ENCODE measurements at regions not wholly inside any gene's neighbourhood (a gene's known extent, or its start where the extent isn't known, plus 50 kb on each side); places are given as distances from the start of the nearest gene placed in this dataset.
"Not testable (repeated sequence)": the region's sequence is repeated elsewhere in the genome, so short reads cannot be mapped to it uniquely, and the experiment has no call there.

GRCh38 chr11:81990659-81991443 is 742.8 kb downstream of the FAM181B start:
- DNase-seq (ENCODE audit: low read depth in 2 of 2, low spot score in 1 of 2) = no peak

DNA sequence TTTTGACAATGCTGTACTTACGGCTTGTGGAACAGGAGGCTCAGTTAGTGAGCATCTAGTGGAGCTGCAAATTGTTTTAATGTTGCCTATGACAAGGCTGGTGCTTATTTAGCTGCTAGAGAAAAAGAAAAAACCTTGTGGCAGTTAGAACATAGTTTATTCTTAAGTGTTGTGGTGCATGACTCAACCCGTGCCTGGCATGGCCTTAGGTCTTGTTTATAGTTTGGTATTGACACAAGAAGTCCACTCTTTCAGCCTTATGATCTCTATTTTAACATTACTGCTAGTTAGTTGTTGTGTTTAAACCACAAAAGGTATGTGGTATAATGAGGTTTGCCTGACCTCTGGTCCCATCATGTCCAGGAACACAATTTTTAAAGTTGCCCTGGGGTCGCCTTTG is 744.6 kb downstream of the FAM181B start:
- no peak for DNase-seq (ENCODE audit: low read depth in 2 of 2, low spot score in 1 of 2)

DNA sequence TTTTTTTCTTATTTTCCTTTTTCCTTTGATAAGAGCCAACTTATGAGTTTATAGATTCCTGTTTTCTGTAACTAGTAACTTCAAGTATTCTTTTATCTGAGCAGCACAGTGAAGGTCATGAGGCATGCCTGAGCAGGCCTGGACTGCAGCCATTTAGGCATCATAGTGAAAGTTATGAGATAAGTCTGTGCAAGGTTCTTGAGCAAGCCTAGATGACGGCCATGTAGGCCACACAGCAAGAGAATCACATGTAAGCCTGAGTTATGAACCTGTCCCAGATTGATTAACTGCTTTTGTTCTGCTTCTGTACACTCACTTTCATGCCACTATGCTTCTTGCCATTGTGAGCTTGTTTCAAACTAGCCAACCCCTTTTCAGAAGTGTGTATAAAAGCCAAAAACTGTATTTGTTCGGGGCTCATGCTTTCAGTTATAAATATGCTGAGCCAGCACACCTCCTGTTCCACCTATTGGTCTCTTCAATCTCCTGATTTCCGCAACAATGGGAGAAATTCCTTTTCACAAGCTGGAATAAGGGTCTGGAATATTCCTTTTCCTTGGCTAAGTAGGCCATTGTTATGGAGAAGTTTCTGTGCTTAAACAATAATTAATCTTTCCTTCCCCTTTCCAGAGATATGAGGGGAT is 745.7 kb downstream of the FAM181B start:
- no peak for DNase-seq (ENCODE audit: low read depth in 2 of 2, low spot score in 1 of 2)

- DNase-seq (ENCODE audit: low read depth in 2 of 2, low spot score in 1 of 2) = no peak
Measured at GRCh38 chr11:81986556-81987161, 747.0 kb downstream of the FAM181B start.

GRCh38 chr11:81979448-81979847 is 754.2 kb downstream of the FAM181B start:
- no peak for DNase-seq (ENCODE audit: low read depth in 2 of 2, low spot score in 1 of 2)

- DNase-seq (ENCODE audit: low read depth in 2 of 2, low spot score in 1 of 2) = no peak
Measured at GRCh38 chr11:81975261-81975900, 758.3 kb downstream of the FAM181B start.

DNA sequence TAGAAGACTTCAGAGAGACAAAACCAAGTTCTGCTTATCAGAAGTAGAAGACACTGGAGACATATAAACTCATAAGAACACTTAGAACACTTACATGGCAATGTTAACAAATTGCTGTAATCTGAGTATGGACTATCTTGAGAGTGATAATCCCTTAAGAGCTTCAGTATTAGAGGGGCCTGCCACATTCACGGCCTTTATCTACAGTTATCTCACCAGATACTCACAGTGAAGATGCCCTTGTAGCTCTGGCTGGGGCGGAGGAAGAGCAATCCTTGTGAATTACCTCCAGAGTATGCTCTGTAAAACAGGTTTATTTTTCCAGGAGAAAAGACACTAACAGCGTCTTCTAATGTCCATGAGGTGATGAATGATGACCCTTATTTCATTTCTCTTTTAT is 762.8 kb downstream of the FAM181B start:
- no peak for DNase-seq (ENCODE audit: low read depth in 2 of 2, low spot score in 1 of 2)

GRCh38 chr11:81967242-81967641 is 766.4 kb downstream of the FAM181B start:
- no peak for DNase-seq (ENCODE audit: low read depth in 2 of 2, low spot score in 1 of 2)

DNA sequence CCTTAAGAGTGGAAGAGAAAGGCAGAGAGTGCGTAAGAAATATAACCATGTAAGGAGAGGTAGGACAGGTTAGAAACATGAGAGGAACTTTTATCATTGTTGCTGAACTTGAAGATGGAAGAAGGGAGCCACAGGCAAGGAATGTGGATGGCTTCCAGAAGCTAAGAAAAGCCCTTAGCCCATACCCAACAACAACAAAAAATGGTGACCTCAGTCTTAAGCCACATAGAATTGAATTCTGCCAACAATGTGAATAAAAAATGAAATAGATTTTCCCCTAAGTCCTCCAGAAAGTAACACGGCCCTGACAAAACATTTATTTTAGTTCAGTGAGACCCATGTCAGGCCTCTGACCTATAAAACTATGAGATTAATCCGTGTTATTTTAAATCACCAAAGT is 767.3 kb downstream of the FAM181B start:
- DNase-seq (ENCODE audit: low read depth in 2 of 2, low spot score in 1 of 2) = no peak

DNA sequence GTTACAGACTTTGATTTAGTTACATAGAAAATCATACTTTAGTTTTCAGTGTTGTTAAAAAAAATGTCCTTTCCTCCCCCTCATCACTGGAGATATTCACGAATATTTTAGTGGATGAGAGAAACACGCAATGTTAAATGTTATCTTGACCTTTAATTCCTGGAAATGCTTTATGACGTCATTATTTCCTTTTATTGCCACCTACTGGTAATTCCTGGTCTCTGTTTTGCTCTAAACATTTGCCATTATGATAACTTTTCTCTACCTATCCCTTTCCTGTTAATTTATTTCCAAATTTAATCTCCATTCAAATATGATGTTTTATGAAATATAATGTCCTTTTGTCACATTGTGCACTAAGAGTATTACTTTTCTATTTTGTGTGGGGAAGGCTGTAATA is 770.6 kb downstream of the FAM181B start:
- DNase-seq (ENCODE audit: low read depth in 2 of 2, low spot score in 1 of 2) = no peak

GRCh38 chr11:81960443-81960842 is 773.2 kb downstream of the FAM181B start:
- no peak for DNase-seq (ENCODE audit: low read depth in 2 of 2, low spot score in 1 of 2)

GRCh38 chr11:81959341-81959740 is 774.3 kb downstream of the FAM181B start:
- no peak for DNase-seq (ENCODE audit: low read depth in 2 of 2, low spot score in 1 of 2)

- DNase-seq (ENCODE audit: low read depth in 2 of 2, low spot score in 1 of 2) = not testable (repeated sequence)
Measured at GRCh38 chr11:81954301-81954700, 779.4 kb downstream of the FAM181B start.

- DNase-seq (ENCODE audit: low read depth in 2 of 2, low spot score in 1 of 2) = no peak
Measured at GRCh38 chr11:81946831-81947230, 786.8 kb downstream of the FAM181B start.

- no peak for DNase-seq (ENCODE audit: low read depth in 2 of 2, low spot score in 1 of 2)
Measured at GRCh38 chr11:81942646-81943045, 791.0 kb downstream of the FAM181B start.

- DNase-seq (ENCODE audit: low read depth in 2 of 2, low spot score in 1 of 2) = no peak
Measured at GRCh38 chr11:81941998-81942397, 791.7 kb downstream of the FAM181B start.

DNA sequence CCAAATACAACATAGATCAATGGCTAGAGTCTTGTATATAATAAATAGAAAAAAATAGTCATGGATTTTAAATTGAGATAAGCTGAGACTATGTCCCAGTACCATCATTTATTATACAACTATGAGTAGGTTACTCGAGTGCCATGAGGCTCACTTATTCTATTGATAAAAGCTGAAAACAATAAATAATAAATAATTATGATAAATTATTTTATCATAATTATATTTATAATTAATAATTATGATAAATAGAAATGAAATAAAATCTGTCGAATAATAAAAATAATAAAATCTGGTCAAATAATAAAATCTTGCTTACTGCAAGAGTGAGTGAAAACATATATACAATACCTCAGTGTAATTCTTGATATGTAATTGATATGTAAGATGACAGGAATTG is 801.4 kb downstream of the FAM181B start:
- DNase-seq (ENCODE audit: low read depth in 2 of 2, low spot score in 1 of 2) = no peak

DNA sequence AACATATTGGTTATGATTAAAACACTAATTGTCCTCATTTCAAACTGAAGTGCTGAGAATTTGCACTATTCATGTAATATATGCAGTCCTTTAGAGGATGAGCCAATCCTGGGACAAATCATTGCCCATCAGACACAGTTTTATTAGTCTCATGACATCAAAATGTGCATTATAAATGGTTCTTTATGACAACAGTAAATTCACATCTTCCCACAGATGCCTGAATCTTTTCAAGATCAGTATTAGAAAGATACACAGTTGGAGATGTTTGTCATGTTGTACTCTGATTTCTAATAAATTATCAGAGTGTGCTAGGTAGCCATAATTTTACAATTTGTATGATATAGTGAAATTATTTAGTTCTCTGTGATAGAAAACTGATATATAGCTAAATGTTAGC is 813.5 kb downstream of the FAM181B start:
- DNase-seq (ENCODE audit: low read depth in 2 of 2, low spot score in 1 of 2) = no peak

DNA sequence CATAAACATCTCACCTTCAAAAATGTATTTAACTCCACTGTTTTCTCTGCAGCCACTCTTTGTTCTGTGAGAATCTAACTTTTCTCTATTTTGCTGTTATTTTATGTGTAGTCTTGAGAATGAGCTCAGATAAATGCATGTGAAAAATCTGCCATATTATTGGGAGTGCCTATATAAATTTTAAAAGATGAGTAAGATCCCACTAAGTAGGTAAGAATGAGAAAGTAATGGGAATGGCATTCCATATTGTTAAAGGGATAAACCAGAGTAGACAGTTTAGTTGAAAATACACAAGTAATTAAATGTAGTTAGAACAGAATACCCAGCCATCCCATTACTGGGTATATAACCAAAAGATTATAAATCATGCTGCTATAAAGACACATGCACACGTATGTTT is 817.2 kb downstream of the FAM181B start:
- DNase-seq (ENCODE audit: low read depth in 2 of 2, low spot score in 1 of 2) = no peak

- DNase-seq (ENCODE audit: low read depth in 2 of 2, low spot score in 1 of 2) = no peak
Measured at GRCh38 chr11:81915045-81915444, 818.6 kb downstream of the FAM181B start.

DNA sequence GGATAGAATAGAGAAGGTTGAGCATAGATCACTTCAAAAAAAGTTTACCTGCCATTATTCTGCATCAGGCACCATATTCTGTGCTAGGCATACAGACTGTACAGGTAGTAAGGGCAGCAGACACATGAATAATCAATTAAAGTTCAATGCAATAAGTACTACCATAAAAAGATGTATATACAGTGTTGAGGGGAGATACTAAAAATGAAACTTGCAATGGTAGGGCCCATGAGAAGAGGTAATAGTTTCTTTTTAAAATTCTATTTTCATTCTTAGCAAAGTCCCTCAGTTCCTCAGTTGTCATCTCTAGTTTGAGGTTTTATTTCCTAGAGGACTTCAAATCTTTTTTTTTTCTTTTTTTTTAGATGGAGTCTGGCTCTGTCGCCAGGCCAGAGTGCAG is 819.9 kb downstream of the FAM181B start:
- DNase-seq (ENCODE audit: low read depth in 2 of 2, low spot score in 1 of 2) = no peak

- no peak for DNase-seq (ENCODE audit: low read depth in 2 of 2, low spot score in 1 of 2)
Measured at GRCh38 chr11:81907996-81908395, 825.7 kb downstream of the FAM181B start.

Measured in stimulated activated CD8-positive, alpha-beta memory T cell treated with anti-CD3 and anti-CD28 coated beads, Interleukin-4, amount 100 ng/mL, for 1 hour (primary cell).